GM12875 (cell line): ENCODE measurements at regions not wholly inside any gene's neighbourhood (a gene's known extent, or its start where the extent isn't known, plus 50 kb on each side); places are given as distances from the start of the nearest gene placed in this dataset.

Experiments
- H3K4me3 ChIP-seq: one replicate; pipeline ENCODE4 v1.5.1; 2011; ENCODE audit warnings: low read depth, low read length, control low read depth
- CTCF ChIP-seq: IDR thresholded peaks from 2 replicates; pipeline ENCODE4 v1.5.1; 2011; ENCODE audit warnings: low read depth, mild to moderate bottlenecking, control low read depth, inconsistent platforms, low read length, moderate library complexity, borderline replicate concordance; ENCODE audit not compliant: insufficient read depth

DNA sequence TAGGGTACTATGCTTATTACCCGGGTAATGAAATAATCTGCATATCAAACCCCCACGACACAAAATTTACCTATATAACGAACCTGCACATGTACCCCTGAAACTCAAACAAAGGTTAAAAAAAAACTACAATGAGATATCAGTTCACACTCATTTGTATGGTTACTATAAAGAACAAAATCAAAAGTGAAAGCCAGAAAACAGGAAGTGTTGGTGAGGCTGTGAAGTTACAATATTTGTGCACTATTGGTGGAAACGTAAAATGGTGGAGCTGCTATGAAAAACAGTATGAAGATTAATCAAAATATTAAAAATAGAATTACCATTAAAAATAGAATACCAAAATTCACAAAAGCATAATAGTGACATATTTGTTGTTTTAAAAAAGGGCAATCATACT, 128.9 kb downstream of the ZIC1 start:
- TF ChIP-seq CTCF = no peak
- H3K4me3 ChIP-seq = no peak overlapping the region

DNA sequence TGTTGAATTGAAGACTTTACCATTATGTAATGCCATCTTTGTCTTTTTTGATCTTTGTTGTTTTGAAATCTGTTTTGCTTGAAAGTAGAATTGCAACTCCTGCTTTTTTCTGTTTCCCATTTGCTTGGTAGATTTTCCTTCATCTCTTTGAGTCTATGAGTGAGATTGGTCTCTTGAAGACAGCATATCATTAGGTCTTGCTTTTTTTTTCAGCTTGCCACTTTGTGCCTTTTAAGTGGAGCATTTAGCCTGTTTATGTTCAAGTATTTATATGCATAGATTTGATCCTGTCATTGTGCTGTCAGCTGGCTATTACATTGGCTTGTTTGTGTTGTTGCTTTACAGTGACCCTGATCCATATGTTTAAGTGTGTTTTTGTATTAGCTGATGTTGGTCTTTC, 131.8 kb downstream of the ZIC1 start:
- H3K4me3 ChIP-seq = no peak overlapping the region
- TF ChIP-seq CTCF = no peak

DNA sequence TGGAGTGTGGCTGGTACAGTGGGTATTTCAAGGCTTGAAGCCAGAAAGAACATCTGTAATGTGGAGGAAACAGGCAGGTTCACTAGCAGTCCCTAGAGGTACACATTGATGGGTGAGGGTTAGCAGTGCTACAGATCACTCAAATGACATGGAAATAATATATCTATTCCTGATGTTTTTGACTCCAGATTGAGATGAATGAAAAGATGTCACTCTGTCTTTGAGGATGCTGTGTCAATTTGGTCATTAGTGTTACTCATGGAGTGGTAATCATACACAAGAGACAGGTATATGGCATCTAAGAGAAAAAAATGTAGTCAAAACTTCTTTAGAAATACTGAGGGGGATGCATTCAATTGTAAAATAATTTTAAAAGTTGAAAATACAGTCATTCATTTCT, 135.1 kb downstream of the ZIC1 start:
- TF ChIP-seq CTCF = no peak
- H3K4me3 ChIP-seq = no peak overlapping the region

GRCh38 chr3:147551491-147551890, 142.3 kb downstream of the ZIC1 start:
- no peak for TF ChIP-seq CTCF
- H3K4me3 ChIP-seq = no peak overlapping the region

DNA sequence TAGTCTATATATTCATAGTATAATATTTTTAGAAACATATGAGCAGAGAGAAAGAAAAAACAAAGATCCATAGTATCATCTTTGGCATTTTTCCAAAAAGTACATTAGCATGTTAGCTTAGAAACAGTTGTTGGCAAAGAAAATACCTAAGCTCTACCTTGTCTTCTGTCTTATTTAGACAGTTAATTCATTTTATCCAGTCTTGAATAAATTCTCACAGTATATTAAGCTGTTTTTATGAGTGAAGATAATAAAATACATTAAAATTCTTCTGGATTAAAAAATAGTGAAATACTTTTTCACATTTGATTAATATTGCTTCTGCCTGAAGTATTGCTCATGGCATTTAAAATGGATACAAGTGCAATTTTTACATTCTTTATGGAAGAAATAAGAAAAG, 145.2 kb downstream of the ZIC1 start:
- TF ChIP-seq CTCF = no peak
- no peak overlapping the region for H3K4me3 ChIP-seq

GRCh38 chr3:147572970-147573340, 163.8 kb downstream of the ZIC1 start:
- TF ChIP-seq CTCF = no peak
- no peak overlapping the region for H3K4me3 ChIP-seq

GRCh38 chr3:147574621-147575020, 165.5 kb downstream of the ZIC1 start:
- no peak overlapping the region for H3K4me3 ChIP-seq
- TF ChIP-seq CTCF = no peak
